OCI-M2 (cell line): ENCODE measurements at regions not wholly inside any gene's neighbourhood (a gene's known extent, or its start where the extent isn't known, plus 50 kb on each side); places are given as distances from the start of the nearest gene placed in this dataset.
"Not testable (repeated sequence)": the region's sequence is repeated elsewhere in the genome, so short reads cannot be mapped to it uniquely, and the experiment has no call there.

ENCODE experiments used
- DNase-seq: peaks from one replicate; lab custom pipeline; 2025; ENCODE audit not compliant: unreplicated experiment; lab: John Stamatoyannopoulos, UW

DNA sequence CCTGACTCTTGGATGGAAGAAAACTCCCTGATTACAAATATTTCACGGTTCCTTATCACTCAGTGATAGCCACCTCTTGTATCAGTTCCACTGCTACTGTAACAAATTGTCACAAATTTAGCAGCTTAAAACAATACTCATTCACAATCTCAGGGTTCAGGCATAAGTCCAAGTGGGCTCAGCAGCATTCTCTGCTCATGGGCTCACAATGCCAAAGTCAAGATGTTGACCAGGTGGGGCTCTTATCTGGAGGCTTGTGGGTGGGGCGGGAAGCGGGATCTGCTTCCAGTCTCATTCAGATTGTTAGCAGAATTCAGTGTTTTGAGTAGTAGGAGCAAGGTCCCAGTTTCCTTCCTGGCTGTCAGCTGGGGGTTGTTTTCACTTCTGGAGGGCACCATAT is 137.3 kb upstream of the FAM78B start:
- no peak for DNase-seq

DNA sequence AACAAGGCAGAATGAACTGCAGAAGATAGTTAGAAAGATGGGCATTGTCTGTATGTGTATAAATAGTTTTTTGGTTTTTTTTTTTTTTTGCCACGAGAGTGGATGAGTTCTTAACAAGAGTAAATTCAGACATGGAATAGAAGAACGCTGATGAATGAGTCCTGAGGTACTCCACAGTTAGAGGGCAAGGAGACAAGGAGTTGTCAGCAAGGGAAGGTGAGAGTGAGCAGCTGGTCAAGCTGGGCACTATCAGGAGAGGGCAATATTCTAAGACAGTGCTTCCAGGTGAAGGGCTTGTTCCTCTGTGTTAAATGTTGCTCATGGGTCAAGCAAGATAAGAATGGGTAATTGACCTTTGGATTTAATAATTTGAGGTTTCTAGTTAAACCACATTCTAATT is 138.6 kb upstream of the FAM78B start:
- DNase-seq: no peak

DNA sequence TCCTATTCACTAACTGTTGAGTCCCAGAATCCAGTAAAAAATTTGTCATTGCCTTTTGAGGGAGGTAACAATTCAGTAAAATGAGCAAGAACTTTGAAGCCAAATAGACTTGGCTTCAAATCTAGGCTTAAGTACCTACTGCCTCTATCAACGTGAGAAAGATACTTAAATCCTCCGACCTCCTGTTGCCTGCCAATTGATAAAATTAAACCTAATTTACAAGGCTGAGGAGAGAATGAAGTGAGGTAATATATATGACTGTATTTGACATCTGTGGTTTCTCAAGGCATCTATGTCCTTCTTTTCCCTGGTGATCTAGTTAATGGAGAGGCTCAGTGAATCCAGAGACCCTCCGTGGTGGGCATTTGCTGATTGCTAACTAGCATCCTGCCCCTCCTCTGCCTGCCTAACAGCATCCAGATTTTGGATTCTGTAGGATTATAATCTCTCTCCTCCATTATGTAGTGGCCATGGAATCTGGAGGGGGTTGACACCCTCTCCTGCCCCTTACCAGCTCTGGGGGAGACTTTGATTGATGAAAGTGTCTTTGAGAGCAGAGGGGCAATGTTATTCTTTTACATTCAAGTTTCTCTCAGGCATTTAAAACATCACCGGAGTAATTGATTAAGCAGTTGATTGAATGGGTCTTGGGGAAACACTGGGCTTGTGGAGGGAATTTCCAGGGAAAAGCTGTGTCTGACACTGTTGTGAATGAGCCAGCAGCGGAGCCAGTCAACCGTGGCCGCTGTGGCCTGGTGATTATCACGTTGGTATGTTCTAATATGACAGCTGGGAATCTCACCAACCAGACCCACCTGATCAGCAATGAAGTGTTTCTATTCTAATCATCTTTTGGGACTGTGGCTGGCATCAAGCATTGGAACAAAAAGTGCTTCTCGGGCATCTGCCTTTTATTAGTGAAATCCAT is 140.7 kb upstream of the FAM78B start:
- no peak for DNase-seq

DNA sequence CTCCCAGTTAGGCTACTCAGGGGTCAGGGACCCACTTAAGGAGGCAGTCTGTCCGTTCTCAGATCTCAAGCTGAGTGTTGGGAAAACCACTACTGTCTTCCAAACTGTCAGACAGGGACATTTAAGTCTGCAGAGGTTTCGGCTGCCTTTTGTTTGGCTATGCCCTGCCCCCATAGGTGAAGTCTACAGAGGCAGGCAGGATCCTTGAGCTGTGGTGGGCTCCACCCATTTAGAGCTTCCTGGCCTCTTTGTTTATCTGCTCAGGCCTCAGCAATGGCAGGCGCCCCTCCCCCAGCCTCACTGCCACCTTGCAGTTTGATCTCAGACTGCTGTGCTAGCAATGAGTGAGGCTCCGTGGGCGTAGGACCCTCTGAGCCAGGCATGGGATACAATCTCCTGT is 149.5 kb upstream of the FAM78B start:
- DNase-seq: not testable (repeated sequence)

DNA sequence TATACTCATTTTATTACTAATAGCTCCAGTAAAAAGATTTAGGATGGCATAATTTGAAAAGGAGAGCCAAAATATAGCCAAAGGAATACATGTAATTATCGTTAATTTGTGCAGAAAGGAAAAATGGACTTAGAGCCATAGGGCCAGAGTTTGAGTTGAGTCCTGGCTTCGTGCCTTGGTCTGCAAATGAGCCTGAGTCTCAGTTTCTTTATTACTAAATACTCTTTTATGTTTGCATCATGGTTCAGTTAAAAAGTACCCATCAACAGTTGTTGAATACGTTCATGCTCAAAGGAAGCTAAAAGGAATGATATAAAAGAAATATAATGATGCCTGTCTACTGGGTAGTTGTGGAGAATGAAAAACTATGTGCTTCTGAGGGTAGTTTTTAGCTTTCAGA is 155.7 kb upstream of the FAM78B start:
- DNase-seq: no peak

DNA sequence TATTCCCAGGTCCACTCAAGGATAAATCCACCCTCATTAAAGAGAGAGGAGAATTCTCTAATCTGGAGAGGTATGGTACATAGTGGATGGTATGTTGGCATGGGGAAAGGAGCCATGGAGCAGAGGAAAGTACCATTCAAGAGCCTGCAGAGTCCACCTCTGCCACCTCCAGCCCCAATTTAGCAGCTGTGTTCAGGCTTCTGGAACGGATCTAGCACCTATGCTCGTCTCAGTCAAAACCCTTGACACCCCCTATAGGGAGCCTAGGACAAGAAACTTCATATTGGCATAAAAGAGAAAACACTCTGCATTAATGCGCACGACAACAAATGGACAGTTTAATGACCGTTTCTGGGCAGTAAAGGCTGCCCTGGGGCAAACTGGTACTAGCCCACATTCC is 161.1 kb upstream of the FAM78B start:
- DNase-seq: no peak

GRCh38 chr1:166328956-166329355 is 162.2 kb upstream of the FAM78B start:
- DNase-seq: no peak

DNA sequence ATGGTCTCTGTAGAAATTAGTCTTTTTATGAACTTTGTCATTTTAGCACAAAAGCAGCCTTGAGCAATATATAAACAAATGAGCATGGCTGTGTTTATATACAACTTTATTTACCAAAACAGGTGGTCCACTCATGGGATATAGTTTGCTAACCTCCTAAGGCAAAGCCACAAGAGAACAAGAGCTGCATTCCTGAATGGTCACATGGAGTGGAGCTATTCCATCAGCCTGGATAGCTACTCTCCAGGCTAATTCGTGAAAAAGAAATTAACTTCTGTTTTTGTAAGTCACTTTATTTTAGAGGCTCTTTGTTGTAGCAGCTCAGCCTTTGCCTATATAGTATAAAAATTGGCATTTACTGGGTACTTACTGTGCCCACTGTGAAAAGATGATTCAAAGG is 163.3 kb upstream of the FAM78B start:
- DNase-seq: no peak

- no peak for DNase-seq
Observed at GRCh38 chr1:166338105-166338504, 171.3 kb upstream of the FAM78B start.

- DNase-seq: no peak
Observed at GRCh38 chr1:166340709-166341108, 173.9 kb upstream of the FAM78B start.

DNA sequence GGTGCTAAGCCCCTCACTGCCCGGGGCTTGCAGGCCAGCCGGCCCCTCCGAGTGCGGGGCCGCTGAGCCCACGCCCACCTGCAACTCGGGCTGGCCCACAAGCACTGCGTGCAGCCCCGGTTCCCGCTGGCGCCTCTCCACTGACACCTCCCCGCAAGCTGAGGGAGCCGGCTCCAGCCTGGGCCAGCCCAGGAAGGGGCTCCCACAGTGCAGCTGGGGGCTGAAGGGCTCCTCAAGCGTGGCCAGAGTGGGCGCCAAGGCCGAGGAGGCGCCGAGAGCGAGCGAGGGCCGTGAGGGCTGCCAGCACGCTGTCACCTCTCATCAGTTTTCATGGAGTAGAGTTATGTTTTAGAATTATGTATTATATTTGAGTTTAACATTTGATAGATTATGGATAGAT is 176.5 kb upstream of the FAM78B start:
- DNase-seq: no peak

DNA sequence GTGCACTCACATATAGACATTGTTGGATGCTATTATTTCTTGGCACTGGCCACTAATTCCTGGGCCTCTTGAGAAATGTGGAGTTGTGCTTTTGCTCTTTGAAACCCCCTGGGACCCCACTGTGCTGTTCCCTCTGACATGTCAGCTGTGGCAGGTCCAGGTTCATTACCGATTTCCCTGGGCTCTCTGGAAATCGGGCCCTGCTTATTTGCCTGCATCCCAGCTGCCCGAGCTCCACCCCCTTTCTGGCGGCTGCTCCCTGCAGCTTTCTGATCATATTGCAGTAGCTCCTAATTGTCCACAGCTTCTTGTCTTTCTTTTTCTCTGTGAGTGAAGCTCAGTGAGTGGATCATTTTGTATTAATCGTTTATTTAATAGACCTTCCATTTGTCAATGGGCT is 183.7 kb upstream of the FAM78B start:
- DNase-seq: no peak

DNA sequence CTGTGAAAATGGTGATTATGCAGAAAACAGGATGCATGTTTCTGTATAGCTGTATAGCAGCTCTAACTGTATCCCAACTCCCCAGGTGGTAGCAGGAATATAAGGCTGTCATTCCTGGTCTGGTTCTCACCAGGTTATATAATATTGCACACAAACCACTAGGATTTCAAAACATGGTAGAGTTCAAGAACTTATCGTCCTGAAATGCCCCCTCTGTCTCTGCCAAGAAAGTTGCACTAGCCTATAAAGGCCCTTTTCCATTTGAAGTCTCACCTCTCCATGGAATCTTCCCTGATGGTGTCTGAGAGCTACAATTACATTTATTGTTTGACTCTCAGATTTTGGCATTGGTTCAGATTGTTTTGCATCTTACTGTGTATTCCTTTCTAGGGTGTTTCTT is 184.9 kb upstream of the FAM78B start:
- DNase-seq: no peak

GRCh38 chr1:166353213-166353612 is 186.4 kb upstream of the FAM78B start:
- DNase-seq: no peak

DNA sequence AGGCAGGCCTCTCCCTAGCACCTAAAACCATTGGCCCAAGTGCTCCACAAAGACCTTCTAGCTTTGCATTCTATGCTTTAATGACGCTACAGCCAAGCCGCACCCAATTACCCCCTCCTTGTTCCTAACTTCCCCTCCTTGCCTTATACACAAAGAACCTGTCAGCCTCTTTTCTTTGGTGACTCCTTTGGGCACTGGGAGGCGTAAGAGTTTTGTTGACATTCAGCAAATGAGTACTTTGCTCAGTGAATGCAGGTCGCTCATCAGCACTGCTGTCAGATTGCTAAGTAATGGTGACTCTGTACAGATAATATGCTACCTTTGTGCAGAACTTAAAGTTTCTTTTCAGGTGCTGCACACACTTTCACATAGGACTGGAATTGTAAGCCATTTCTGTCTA is 187.6 kb upstream of the FAM78B start:
- DNase-seq: no peak

- DNase-seq: no peak
Observed at GRCh38 chr1:166365081-166365480, 198.3 kb upstream of the FAM78B start.

DNA sequence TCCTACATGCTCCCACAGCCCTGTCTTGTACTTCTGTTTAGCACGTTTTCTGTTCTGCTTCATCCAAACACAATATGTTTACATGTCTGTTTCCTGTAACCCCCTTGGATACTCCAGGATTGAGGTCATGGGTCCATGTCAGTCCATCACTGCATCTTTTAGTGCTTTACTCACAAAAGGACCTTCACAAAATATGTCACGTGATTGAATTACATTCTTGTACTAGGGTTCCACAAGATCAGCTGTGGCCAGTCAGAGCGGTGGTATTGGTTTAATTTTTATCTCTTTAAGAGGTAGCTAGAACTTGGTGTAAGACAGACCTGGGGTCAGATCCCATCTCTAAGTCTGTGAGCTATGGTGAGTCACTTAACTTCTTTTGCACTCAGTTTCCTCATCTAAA is 201.2 kb upstream of the FAM78B start:
- no peak for DNase-seq

DNA sequence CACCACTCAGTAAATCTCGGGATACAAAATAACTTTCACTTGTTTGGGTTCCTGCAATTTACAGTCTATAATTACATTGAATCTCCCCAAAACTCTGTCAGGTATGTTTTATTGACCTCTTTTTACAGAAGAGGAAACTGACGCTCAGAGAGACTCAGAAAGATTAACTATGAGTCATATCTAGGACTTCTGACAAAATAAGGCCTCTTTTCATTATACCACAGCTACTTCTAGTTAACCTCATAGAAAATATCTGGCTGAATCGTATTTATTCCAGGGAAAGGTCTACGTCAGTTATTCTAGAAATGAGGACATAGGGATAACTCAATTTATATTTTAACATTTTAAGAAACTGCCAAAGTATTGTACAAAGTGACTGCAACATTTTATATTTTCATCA is 211.1 kb upstream of the FAM78B start:
- no peak for DNase-seq

GRCh38 chr1:166378805-166379204 is 212.0 kb upstream of the FAM78B start:
- DNase-seq: no peak

GRCh38 chr1:166379447-166379846 is 212.6 kb upstream of the FAM78B start:
- no peak for DNase-seq

DNA sequence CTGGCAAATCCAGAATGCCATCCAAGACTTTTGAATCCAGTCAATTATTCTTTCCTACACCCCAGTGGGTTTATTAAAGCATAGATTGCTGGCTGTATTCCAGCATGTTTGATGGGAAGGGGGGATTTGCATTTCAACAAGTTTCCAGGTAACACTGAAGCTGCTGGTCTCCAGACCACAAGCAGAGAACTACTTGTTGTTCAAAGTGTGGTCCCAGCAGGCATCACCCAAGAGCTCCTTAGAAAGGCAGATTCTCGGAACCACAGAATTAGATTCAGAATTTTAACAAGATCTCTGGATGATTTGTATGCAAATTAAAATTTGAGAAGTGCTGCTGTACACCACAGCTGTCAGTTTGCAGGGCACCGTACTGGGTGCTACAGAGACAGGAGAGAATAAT is 216.3 kb upstream of the FAM78B start:
- DNase-seq: no peak

DNA sequence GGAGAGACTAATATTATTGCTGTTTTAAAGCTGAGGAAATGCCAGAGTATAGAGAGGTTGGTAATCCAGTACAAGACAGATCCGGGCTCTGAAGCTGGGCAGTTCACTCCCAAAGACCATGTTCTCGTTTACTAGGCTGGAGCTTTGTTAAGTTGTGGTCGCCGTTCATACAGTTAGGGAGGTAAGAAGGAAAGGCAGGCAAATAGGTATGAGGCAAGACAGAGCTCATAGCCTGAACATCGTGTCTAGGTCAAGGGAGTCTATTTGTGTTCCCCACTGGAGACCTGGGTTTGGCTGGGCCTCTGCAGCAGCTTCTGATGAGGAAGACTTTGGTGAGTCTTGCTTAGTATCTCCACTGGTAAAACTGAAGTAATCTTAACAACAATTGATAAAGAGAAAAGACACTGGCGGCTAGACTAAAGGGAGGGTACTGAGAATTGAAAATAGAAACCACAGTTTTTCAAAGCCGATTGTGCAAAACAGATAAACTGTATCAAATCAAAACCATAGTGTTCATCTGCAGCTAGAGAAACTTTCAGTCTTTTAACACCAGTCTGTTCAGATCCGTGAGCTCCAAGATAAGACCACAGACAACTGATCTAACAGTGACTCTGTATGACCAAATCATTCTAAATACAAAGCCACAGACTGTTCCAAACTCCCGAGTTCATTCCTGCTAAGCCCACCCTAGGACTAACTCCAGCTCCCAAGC is 217.0 kb upstream of the FAM78B start:
- no peak for DNase-seq
